IPS DF 4.7 (cell line): ENCODE measurements at regions not wholly inside any gene's neighbourhood (a gene's known extent, or its start where the extent isn't known, plus 50 kb on each side); places are given as distances from the start of the nearest gene placed in this dataset.

Experiments used
- DNase-seq: peaks from one replicate; pipeline ENCODE4 v3.0.0-alpha.2; 2013; ENCODE audit warnings: low spot score; ENCODE audit errors: extremely low read depth

DNA sequence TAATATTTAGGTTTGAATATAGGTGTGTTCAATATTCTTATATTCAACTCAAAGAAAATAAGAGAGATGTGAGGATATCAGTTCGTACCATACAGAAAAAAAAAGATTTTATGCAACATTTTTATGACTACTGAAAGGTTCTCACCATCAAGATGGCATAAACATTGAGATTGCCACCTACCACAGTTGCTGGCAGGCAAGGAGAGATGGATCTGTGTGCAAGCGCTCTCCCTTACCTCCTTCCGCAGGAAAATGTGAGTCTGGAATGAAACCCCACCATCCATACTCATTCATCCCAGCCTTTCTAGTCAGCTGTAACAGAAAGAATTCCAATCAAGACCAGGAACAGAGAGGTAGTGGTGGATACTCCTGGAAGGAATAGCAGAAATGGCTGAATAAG lies 376.9 kb downstream of the PPP3CA start:
- no peak for DNase-seq

GRCh38 chr4:100969925-100970324 lies 377.4 kb downstream of the PPP3CA start:
- DNase-seq = no peak

GRCh38 chr4:100968046-100968445 lies 379.3 kb downstream of the PPP3CA start:
- no peak for DNase-seq

GRCh38 chr4:100963627-100964026 lies 383.7 kb downstream of the PPP3CA start:
- no peak for DNase-seq

- DNase-seq = no peak
Measured at GRCh38 chr4:100962698-100963097, 384.6 kb downstream of the PPP3CA start.

GRCh38 chr4:100960232-100960631 lies 387.1 kb downstream of the PPP3CA start:
- no peak for DNase-seq

GRCh38 chr4:100954046-100954445 lies 393.3 kb downstream of the PPP3CA start:
- no peak for DNase-seq

- DNase-seq = no peak
Measured at GRCh38 chr4:100953616-100954015, 393.7 kb downstream of the PPP3CA start.

GRCh38 chr4:100952590-100952989 lies 394.7 kb downstream of the PPP3CA start:
- no peak for DNase-seq

DNA sequence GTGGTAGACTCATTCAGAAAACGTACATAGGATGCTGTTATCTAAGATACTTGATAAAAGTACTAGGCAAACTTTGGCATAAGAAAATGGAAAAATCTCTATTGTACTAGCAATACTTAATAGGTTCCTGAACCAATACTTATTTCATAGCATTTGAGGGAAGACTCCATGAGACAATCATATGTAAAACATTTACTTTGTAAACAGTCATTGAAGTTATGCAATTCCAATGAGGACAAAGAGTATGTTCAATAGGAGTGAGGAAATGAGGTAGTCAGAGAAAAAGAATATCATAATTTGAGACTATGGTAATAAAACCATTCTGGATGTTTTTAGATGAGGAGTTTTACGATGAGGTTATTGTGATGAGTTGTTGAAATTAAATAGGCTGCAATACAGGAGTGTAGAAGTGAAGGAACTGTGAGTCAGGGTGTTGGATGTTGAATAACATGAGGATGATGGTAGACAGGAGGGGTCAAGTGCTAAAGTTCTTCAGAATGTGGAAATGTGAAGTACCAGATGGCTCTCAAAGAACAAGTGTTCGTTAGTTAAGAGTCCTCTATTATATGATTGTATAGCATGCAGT lies 397.9 kb downstream of the PPP3CA start:
- DNase-seq = no peak

DNA sequence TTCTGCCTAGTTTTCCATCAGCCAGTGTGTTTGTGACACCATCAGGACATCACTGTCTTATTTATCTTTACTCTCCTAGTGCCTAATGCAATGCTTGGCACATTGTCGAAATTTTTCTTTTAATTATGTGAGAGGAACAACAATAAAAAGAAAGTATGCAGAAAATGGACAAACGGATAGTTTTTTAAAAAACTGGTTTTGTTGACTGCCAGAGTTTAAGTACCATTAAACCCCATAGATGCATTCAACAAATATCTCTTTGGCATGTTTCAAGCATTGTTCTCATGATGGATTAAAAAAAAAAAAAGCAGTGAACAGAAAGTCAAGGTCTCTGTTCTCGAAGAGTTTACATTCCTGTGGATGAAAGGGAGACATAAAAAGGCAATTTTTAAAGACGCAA lies 398.4 kb downstream of the PPP3CA start:
- no peak for DNase-seq

GRCh38 chr4:100945789-100946188 lies 401.5 kb downstream of the PPP3CA start:
- no peak for DNase-seq

GRCh38 chr4:100938698-100939097 lies 408.6 kb downstream of the PPP3CA start:
- DNase-seq = no peak

GRCh38 chr4:100936661-100937375 lies 410.5 kb downstream of the PPP3CA start:
- no peak for DNase-seq

GRCh38 chr4:100935090-100935489 lies 412.2 kb downstream of the PPP3CA start:
- DNase-seq = no peak

GRCh38 chr4:100933628-100934027 lies 413.7 kb downstream of the PPP3CA start:
- no peak for DNase-seq

DNA sequence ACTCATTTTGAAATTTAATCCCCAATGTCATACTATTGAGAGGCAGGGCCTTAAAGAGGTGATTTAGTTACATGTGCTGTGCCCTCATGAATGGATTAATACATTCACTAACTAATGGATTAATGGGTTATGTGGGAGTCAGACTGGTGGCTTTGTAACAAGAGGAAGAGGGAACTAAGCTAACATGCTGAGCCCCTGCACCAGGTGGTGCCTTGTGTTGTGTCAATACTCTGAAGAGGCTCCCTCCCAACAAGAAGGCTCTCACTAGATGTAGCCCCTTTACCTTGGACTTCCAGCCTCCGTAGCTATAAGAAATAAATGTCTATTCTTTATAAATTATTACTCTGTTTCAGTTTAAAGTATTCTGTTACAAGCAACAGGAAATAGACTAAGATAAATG lies 411.9 kb upstream of the EMCN start:
- no peak for DNase-seq

DNA sequence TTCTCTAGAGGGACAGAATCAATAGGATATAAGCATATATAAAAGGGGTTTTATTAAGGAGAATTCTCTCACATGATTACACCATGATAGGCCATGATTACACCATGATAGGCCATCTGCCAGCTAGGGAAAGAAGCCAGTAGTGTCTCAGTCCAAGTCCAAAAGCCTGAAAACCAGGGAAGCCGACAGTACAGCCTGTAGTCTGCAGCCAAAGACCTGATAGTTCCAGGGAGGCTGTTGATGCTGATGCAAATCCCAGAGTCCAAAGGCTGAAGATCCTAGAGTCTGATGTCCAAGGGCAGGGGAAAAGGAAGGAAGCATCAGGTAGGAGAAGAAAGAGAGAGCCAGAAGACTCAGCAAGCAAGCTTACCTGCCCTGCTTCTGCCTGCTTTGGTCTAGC lies 411.3 kb upstream of the EMCN start:
- DNase-seq = no peak

DNA sequence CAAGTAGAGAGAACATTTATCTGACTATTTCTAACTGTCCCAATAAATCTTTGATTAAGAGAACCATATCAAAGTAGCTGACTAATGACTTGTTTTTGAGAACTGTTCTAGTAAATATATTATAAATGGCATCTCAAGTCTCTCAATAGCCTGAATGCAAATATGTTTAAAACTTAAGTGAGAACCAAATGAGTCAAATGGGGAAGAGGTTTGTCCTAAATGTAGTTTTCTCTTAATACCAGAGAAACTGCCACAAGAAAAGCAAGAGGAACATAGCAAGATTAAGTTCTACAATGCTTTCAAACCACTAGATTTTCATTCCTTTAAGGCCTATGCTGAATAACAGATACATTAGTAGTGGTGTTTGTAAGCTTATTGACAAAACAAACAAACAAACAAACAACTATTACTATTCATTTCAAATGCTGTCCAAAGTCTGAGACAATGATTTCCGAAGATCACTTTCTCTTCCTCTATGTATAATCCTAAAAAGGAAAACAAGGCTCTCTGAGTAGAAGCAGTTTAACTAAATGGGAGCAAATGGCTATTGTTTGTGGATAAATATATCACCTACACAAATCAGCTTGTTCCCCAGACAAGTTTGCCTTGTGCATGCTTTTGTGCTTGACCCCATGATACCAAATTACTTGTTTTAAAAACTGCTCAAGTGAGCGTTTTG lies 408.4 kb upstream of the EMCN start:
- no peak for DNase-seq

DNA sequence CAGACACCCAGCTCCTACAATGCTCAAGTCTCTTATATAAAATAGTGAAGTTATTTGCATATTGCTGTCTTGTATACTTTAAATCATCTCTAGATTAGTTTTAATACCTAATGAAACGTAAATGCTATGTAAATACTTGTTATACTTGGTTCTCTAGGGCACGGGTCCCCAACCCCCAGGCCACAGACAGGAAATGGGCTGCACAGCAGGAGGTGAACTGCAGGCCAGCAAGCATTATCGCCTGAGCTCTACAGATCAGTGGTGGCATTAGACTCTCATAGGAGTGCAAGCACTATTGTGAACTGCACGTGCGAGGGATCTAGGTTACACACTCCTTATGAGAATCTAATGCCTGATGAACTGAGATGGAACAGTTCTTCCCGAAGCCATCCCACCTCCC lies 395.9 kb upstream of the EMCN start:
- DNase-seq = peak; percentile 49

- DNase-seq = no peak
Measured at GRCh38 chr4:100908540-100908939, 390.7 kb upstream of the EMCN start.
